Iris pigment epithelial cell (primary cell): ENCODE measurements at regions not wholly inside any gene's neighbourhood (a gene's known extent, or its start where the extent isn't known, plus 50 kb on each side); places are given as distances from the start of the nearest gene placed in this dataset.
A peak's percentile ranks its signal among the peaks of the same experiment; 100 is the strongest.
"Not testable (repeated sequence)": the region's sequence is repeated elsewhere in the genome, so short reads cannot be mapped to it uniquely, and the experiment has no call there.

Experiments
- DNase-seq: peaks from one replicate; pipeline ENCODE4 v3.0.0-alpha.2; 2011; ENCODE audit warnings: low read depth

- no peak for DNase-seq
Measured at GRCh38 chr2:17254421-17254820, 263.8 kb downstream of the RAD51AP2 start.

- no peak for DNase-seq
Measured at GRCh38 chr2:17252258-17252657, 266.0 kb downstream of the RAD51AP2 start.

GRCh38 chr2:17251171-17251570 lies 267.1 kb downstream of the RAD51AP2 start:
- no peak for DNase-seq

GRCh38 chr2:17249249-17249648 lies 269.0 kb downstream of the RAD51AP2 start:
- DNase-seq, result no peak

GRCh38 chr2:17245906-17246305 lies 272.3 kb downstream of the RAD51AP2 start:
- peak; percentile 4 for DNase-seq

- no peak for DNase-seq
Measured at GRCh38 chr2:17242813-17243485, 275.3 kb downstream of the RAD51AP2 start.

- no peak for DNase-seq
Measured at GRCh38 chr2:17239550-17239949, 278.7 kb downstream of the RAD51AP2 start.

- no peak for DNase-seq
Measured at GRCh38 chr2:17235167-17235566, 283.1 kb downstream of the RAD51AP2 start.

GRCh38 chr2:17232776-17233556 lies 285.3 kb downstream of the RAD51AP2 start:
- peak; percentile 6 for DNase-seq

- no peak for DNase-seq
Measured at GRCh38 chr2:17231394-17231965, 286.8 kb downstream of the RAD51AP2 start.

GRCh38 chr2:17229414-17229813 lies 288.8 kb downstream of the RAD51AP2 start:
- DNase-seq, result no peak

GRCh38 chr2:17228461-17228860 lies 289.8 kb downstream of the RAD51AP2 start:
- peak; percentile 9 for DNase-seq

- DNase-seq, result no peak
Measured at GRCh38 chr2:17227856-17228255, 290.4 kb downstream of the RAD51AP2 start.

GRCh38 chr2:17226941-17227490 lies 291.2 kb downstream of the RAD51AP2 start:
- DNase-seq, result no peak

GRCh38 chr2:17223211-17223610 lies 295.0 kb downstream of the RAD51AP2 start:
- DNase-seq, result no peak

GRCh38 chr2:17208511-17208910 lies 309.7 kb downstream of the RAD51AP2 start:
- peak; percentile 1 for DNase-seq

- no peak for DNase-seq
Measured at GRCh38 chr2:17206771-17207170, 311.5 kb downstream of the RAD51AP2 start.

- DNase-seq, result not testable (repeated sequence)
Measured at GRCh38 chr2:17204214-17204613, 314.0 kb downstream of the RAD51AP2 start.

GRCh38 chr2:17202628-17203027 lies 315.6 kb downstream of the RAD51AP2 start:
- DNase-seq, result not testable (repeated sequence)

- DNase-seq, result no peak
Measured at GRCh38 chr2:17199741-17200140, 318.5 kb downstream of the RAD51AP2 start.

GRCh38 chr2:17196380-17196779 lies 321.9 kb downstream of the RAD51AP2 start:
- DNase-seq, result no peak

GRCh38 chr2:17195016-17195415 lies 323.2 kb downstream of the RAD51AP2 start:
- DNase-seq, result no peak

GRCh38 chr2:17194083-17194482 lies 324.2 kb downstream of the RAD51AP2 start:
- no peak for DNase-seq
